SK-N-SH (cell line): ENCODE measurements at regions not wholly inside any gene's neighbourhood (a gene's known extent, or its start where the extent isn't known, plus 50 kb on each side); places are given as distances from the start of the nearest gene placed in this dataset.

Source experiments
- CHD2 ChIP-seq: fragments of 150-350 bp; IDR thresholded peaks from 2 replicates; pipeline ENCODE4 v1.6.1; 2018; ENCODE audit warnings: low read length; ENCODE audit not compliant: partially characterized antibody
- CTCF ChIP-seq: fragments of 200-600 bp; sonication (generic); IDR thresholded peaks from 2 replicates; pipeline ENCODE4 v1.6.1; 2017; ENCODE audit warnings: antibody characterized with exemption, mild to moderate bottlenecking, moderate library complexity
- EP300 ChIP-seq, 2 experiments: IDR thresholded peaks; 2 replicates each; pipeline versions ENCODE4 v1.4.0 to v1.6.1; 2012; ENCODE audit warnings: borderline replicate concordance in 1 of 2, low read depth in 1 of 2, low read length in 1 of 2
- FOXJ3 ChIP-seq: sonication (generic); formaldehyde crosslinking; IDR thresholded peaks from 2 replicates; pipeline ENCODE4 v1.5.1; 2020; ENCODE audit warnings: mild to moderate bottlenecking, missing genetic modification reagents
- FOXM1 ChIP-seq: IDR thresholded peaks from 2 replicates; pipeline ENCODE4 v1.4.0; 2012; ENCODE audit warnings: low read depth, mild to moderate bottlenecking
- JUND ChIP-seq: IDR thresholded peaks from 2 replicates; pipeline ENCODE4 v1.4.0; 2012
- MXI1 ChIP-seq: IDR thresholded peaks from 2 replicates; pipeline ENCODE4 v1.6.1; 2012; ENCODE audit warnings: mild to moderate bottlenecking, low read depth, low read length, improper control_type of control experiment
- POLR2AphosphoS5 ChIP-seq: IDR thresholded peaks from 2 replicates; pipeline ENCODE4 v1.6.1; 2012; ENCODE audit warnings: low read depth, low read length
- USF2 ChIP-seq: fragments of 150-350 bp; IDR thresholded peaks from 2 replicates; pipeline ENCODE4 v1.6.1; 2017; ENCODE audit warnings: antibody characterized with exemption, low read length, low read depth, borderline replicate concordance

- TF ChIP-seq JUND: no peak
- no peak for TF ChIP-seq POLR2AphosphoS5
- no peak for TF ChIP-seq CTCF
- no peak for TF ChIP-seq EP300 (IDR thresholded peaks at IDR 0.05; ENCODE audit: borderline replicate concordance in 1 of 2, low read depth in 1 of 2, low read length in 1 of 2)
- no peak for TF ChIP-seq FOXJ3
- no peak for TF ChIP-seq MXI1
- TF ChIP-seq CHD2: no peak
- no peak for TF ChIP-seq USF2
- no peak for TF ChIP-seq FOXM1
Measured at GRCh38 chr5:170176916-170177315, 55.9 kb upstream of the C5orf58 start.
